ENCODE measurements at regions not wholly inside any gene's neighbourhood (a gene's known extent, or its start where the extent isn't known, plus 50 kb on each side); places are given as distances from the start of the nearest gene placed in this dataset.

GRCh38 chr6:67352717-67353116 lies 1282.4 kb upstream of the ADGRB3 start:
- H3K36me3 ChIP-seq (ENCODE audit: control insufficient read depth in 2 of 4, insufficient read depth in 4 of 4, low read length in 3 of 4), result no peaks in the 10 kb centered on the region

More at GRCh38 chr6:67352717-67353116, 1282.4 kb upstream of the ADGRB3 start:
- Histone ChIP-seq H3K9ac (replicated peaks in 1 of 4; ENCODE audit: extremely low read depth in 1 of 4, low read depth in 3 of 4, low read length in 3 of 4) (no peak overlapping the region), H3K79me1 (ENCODE audit: low read depth, low read length) (no peaks in the 10 kb centered on the region), H2BK15ac (ENCODE audit: low read length) (no peak overlapping the region), H4K91ac (replicated peaks; ENCODE audit: insufficient read length, low read length) (no peak overlapping the region), H3K4me2 (ENCODE audit: insufficient read depth in 1 of 2, low read depth in 2 of 2, low read length in 2 of 2) (no peak overlapping the region), H3K79me2 (ENCODE audit: control insufficient read depth in 1 of 2, insufficient read depth in 2 of 2, low read length in 2 of 2) (no peaks in the 10 kb centered on the region), H3K23me2 (ENCODE audit: low read depth, low read length) (no peaks in the 10 kb centered on the region), H2BK120ac (replicated peaks; ENCODE audit: low read depth, low read length) (no peak overlapping the region), H2AK5ac (ENCODE audit: low read depth, low read length) (no peak overlapping the region), H2BK12ac (ENCODE audit: low read depth, low read length) (no peak overlapping the region), H2BK20ac (ENCODE audit: low read length) (no peak overlapping the region), H2AFZ (ENCODE audit: low read length) (no peak overlapping the region), H4K5ac (ENCODE audit: insufficient read length, low read depth, low read length) (no peak overlapping the region), H3K27ac (ENCODE audit: low read depth, low read length) (no peak overlapping the region), H4K20me1 (replicated peaks in 1 of 2; ENCODE audit: control insufficient read depth in 1 of 2, insufficient read depth in 2 of 2, low read length in 2 of 2) (no peaks in the 10 kb centered on the region), H3K18ac (ENCODE audit: extremely low read depth, low read length) (no peak overlapping the region), H3K27me3 (replicated peaks in 1 of 4; ENCODE audit: control insufficient read depth in 3 of 4, extremely low read depth in 1 of 4, insufficient read depth in 3 of 4, low read length in 3 of 4) (no peaks in the 10 kb centered on the region), H3K14ac (ENCODE audit: insufficient read length) (no peak overlapping the region), H3K4ac (replicated peaks; ENCODE audit: insufficient read length, low read depth, low read length) (no peak overlapping the region), H2BK5ac (ENCODE audit: low read depth, low read length) (no peak overlapping the region), H3K4me3 (ENCODE audit: extremely low read depth in 1 of 4, insufficient read depth in 2 of 4, low read depth in 3 of 4, low read length in 4 of 4) (no peak overlapping the region), H3K9me3 (ENCODE audit: insufficient read depth in 2 of 2, low read depth in 1 of 2, low read length in 1 of 2) (no peaks in the 10 kb centered on the region), H3K4me1 (replicated peaks in 1 of 4; ENCODE audit: control insufficient read depth in 3 of 4, insufficient read depth in 4 of 4, low read length in 3 of 4) (no peaks in the 10 kb centered on the region), H3K23ac (ENCODE audit: insufficient read length) (no peak overlapping the region), H4K8ac (ENCODE audit: extremely low read depth, insufficient read depth, low read length) (no peak overlapping the region), H3K56ac (replicated peaks; ENCODE audit: insufficient read length, low read depth, low read length) (no peak overlapping the region)
- TF ChIP-seq SRF (IDR thresholded peaks at IDR 0.05; ENCODE audit: low read depth, low read length) (no peak), JUND (IDR thresholded peaks at IDR 0.05; ENCODE audit: low read length) (no peak), E2F6 (IDR thresholded peaks at IDR 0.05) (no peak), CBX8 (IDR thresholded peaks at IDR 0.05; ENCODE audit: borderline replicate concordance, low read depth, low read length) (no peak), POLR2AphosphoS5 (IDR thresholded peaks at IDR 0.05; ENCODE audit: low read depth, low read length) (no peak), ZNF274 (IDR thresholded peaks at IDR 0.05; ENCODE audit: borderline replicate concordance, extremely low read depth, low read length) (no peak), NANOG (IDR thresholded peaks at IDR 0.05; ENCODE audit: insufficient read depth, low read depth, low read length, poor library complexity, severe bottlenecking) (no peak)
- FAIRE-seq (no peak), DNase-seq (ENCODE audit: low read depth in 1 of 2, low spot score in 2 of 2) (no peak)
- ChIA-PET POLR2A (ENCODE audit: partially characterized antibody) (no interaction called here), CTCF (ENCODE audit: partially characterized antibody) (no interaction called here)
- WGBS, 2 experiments (ENCODE audit: extremely low coverage in 1 of 2, insufficient coverage in 1 of 2, insufficient read length in 1 of 2, insufficient replicate concordance in 2 of 2, low coverage in 1 of 2, low lambda C conversion rate in 2 of 2, missing lambda C conversion rate in 1 of 2), result 85% methylated on average over 10 of the region's 10 CpGs; no CpG with 5 or more reads in 1 of the 2 experiments

Data from H1 (cell line).